ENCODE measurements at regions not wholly inside any gene's neighbourhood (a gene's known extent, or its start where the extent isn't known, plus 50 kb on each side); places are given as distances from the start of the nearest gene placed in this dataset.

DNA sequence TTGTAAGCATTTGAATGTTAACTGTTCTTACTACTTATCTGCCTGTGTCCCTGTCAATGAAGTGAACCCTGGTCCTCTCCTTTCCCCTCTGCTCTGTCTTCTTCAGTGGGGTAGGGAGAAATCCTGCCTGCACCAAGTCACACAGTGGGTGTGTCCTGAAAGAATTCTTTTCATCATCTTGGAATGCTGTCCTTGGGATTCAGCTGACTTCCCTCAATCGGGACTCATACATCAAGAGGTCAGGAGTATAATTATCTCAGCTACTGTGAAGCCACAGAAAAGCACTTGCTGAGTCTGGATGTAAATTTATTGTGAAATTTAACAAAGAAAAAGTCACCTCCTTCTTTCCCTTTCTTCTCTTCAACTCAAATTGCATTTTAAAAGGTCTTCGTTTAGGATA lies 328.5 kb downstream of the SOX4 start:
- Histone ChIP-seq H3K27me3 (replicated peaks) (no peaks in the 10 kb centered on the region), H3K27ac (no peak overlapping the region), H3K36me3 (replicated peaks) (no peaks in the 10 kb centered on the region), H3K4me3 (ENCODE audit: low read depth, low read length) (no peak overlapping the region)
- TF ChIP-seq CTCF (IDR thresholded peaks at IDR 0.05; ENCODE audit: low read depth, low read length, missing control alignments): no peak
- in situ Hi-C loops (cut with HindIII; ENCODE audit: low pct_ligation_motif_present, low sequenced_read_pairs): no loop called here
- DNase-seq: no peak

DNA sequence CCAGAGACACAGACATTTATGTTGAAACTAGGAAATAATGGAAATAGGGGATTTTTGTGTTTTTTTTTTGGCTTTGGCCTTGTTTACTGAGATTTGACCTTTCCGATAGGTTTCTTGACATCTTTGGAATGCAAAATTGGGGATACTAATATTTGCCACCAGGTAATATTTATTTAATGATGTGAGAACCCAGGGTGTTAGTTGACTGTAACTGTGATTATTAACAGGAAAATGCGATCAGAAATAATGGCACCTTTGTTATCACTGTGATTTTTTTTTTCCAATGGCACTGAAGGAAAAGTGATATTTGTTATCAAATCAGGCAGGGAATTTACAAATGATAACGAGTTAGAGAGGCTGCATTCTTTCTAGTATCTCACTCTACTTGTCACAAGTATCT lies 330.5 kb downstream of the SOX4 start:
- no peak overlapping the region for H3K27ac ChIP-seq
- H3K27me3 ChIP-seq (replicated peaks): no peaks in the 10 kb centered on the region
- H3K4me3 ChIP-seq (ENCODE audit: low read depth, low read length): no peak overlapping the region
- H3K36me3 ChIP-seq (replicated peaks): no peaks in the 10 kb centered on the region
- in situ Hi-C loops (cut with HindIII; ENCODE audit: low pct_ligation_motif_present, low sequenced_read_pairs): no loop called here
- no peak for DNase-seq
- TF ChIP-seq CTCF (IDR thresholded peaks at IDR 0.05; ENCODE audit: low read depth, low read length, missing control alignments): no peak

GRCh38 chr6:21928827-21929226 lies 335.3 kb downstream of the SOX4 start:
- DNase-seq: no peak
- in situ Hi-C loops (cut with HindIII; ENCODE audit: low pct_ligation_motif_present, low sequenced_read_pairs): no loop called here

GRCh38 chr6:21931641-21932335 lies 338.2 kb downstream of the SOX4 start:
- in situ Hi-C loops (cut with HindIII; ENCODE audit: low pct_ligation_motif_present, low sequenced_read_pairs): no loop called here
- Histone ChIP-seq H3K36me3 (replicated peaks) (no peaks in the 10 kb centered on the region), H3K27ac (no peak overlapping the region), H3K27me3 (replicated peaks) (no peaks in the 10 kb centered on the region), H3K4me3 (ENCODE audit: low read depth, low read length) (no peak overlapping the region)
- DNase-seq: peak; percentile 44
- no peak for TF ChIP-seq CTCF (IDR thresholded peaks at IDR 0.05; ENCODE audit: low read depth, low read length, missing control alignments)

More at GRCh38 chr6:21928827-21929226, 335.3 kb downstream of the SOX4 start:
- H3K36me3 ChIP-seq (replicated peaks): no peaks in the 10 kb centered on the region
- H3K27ac ChIP-seq: no peak overlapping the region
- TF ChIP-seq CTCF (IDR thresholded peaks at IDR 0.05; ENCODE audit: low read depth, low read length, missing control alignments): no peak
- H3K4me3 ChIP-seq (ENCODE audit: low read depth, low read length): no peak overlapping the region
- H3K27me3 ChIP-seq (replicated peaks): no peaks in the 10 kb centered on the region

DNA sequence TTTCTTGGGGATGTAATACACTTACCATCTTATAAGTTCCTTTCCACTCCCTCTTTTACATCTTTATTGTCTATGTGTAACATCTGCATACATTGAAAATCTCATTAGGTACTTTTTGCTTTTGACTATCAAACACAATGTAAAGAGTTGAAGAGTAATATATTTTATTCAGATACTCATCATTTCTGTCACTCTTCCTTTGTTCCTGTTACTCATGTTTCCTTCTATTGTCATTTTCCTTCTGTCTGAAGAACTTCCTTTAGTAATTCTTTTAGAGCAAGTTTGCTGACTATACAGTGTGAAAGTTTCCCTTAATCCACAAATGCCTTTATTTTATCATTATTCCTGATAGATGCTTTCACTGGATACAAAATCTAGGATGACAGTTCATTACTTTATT lies 339.8 kb downstream of the SOX4 start:
- H3K27ac ChIP-seq: no peak overlapping the region

More for the DNA sequence above, 339.8 kb downstream of the SOX4 start:
- in situ Hi-C loops (cut with HindIII; ENCODE audit: low pct_ligation_motif_present, low sequenced_read_pairs): no loop called here
- DNase-seq: no peak
- Histone ChIP-seq H3K36me3 (replicated peaks) (no peaks in the 10 kb centered on the region), H3K4me3 (ENCODE audit: low read depth, low read length) (no peak overlapping the region), H3K27me3 (replicated peaks) (no peaks in the 10 kb centered on the region)
- TF ChIP-seq CTCF (IDR thresholded peaks at IDR 0.05; ENCODE audit: low read depth, low read length, missing control alignments): no peak

Data from brain microvascular endothelial cell (primary cell).